Tongue (tissue), 1 donor: ENCODE measurements at regions not wholly inside any gene's neighbourhood (a gene's known extent, or its start where the extent isn't known, plus 50 kb on each side); places are given as distances from the start of the nearest gene placed in this dataset.

Experiments
- DNase-seq: peaks from one replicate; pipeline ENCODE4 v3.0.0-alpha.2; 2015

GRCh38 chr10:52651293-52651692, 121.3 kb downstream of the MBL2 start:
- no peak for DNase-seq

GRCh38 chr10:52652431-52653262, 119.9 kb downstream of the MBL2 start:
- no peak for DNase-seq

- no peak for DNase-seq
Measured at GRCh38 chr10:52653263-52653909, 119.2 kb downstream of the MBL2 start.

GRCh38 chr10:52654201-52654600, 118.4 kb downstream of the MBL2 start:
- DNase-seq, result no peak

- DNase-seq, result no peak
Measured at GRCh38 chr10:52658112-52658511, 114.5 kb downstream of the MBL2 start.

GRCh38 chr10:52659085-52659484, 113.5 kb downstream of the MBL2 start:
- no peak for DNase-seq

- no peak for DNase-seq
Measured at GRCh38 chr10:52662256-52662655, 110.3 kb downstream of the MBL2 start.

GRCh38 chr10:52663161-52663560, 109.4 kb downstream of the MBL2 start:
- no peak for DNase-seq

GRCh38 chr10:52664629-52665028, 108.0 kb downstream of the MBL2 start:
- DNase-seq, result no peak

- DNase-seq, result no peak
Measured at GRCh38 chr10:52665821-52666220, 106.8 kb downstream of the MBL2 start.

- DNase-seq, result no peak
Measured at GRCh38 chr10:52666931-52667330, 105.7 kb downstream of the MBL2 start.

GRCh38 chr10:52668024-52668423, 104.6 kb downstream of the MBL2 start:
- no peak for DNase-seq

GRCh38 chr10:52672880-52673279, 99.7 kb downstream of the MBL2 start:
- no peak for DNase-seq

GRCh38 chr10:52673468-52673867, 99.1 kb downstream of the MBL2 start:
- DNase-seq, result no peak

- DNase-seq, result no peak
Measured at GRCh38 chr10:52674474-52674873, 98.1 kb downstream of the MBL2 start.

GRCh38 chr10:52677086-52677485, 95.5 kb downstream of the MBL2 start:
- no peak for DNase-seq

- DNase-seq, result no peak
Measured at GRCh38 chr10:52678611-52679010, 94.0 kb downstream of the MBL2 start.

GRCh38 chr10:52679117-52679516, 93.5 kb downstream of the MBL2 start:
- no peak for DNase-seq

GRCh38 chr10:52682766-52683165, 89.8 kb downstream of the MBL2 start:
- no peak for DNase-seq

- no peak for DNase-seq
Measured at GRCh38 chr10:52683776-52684175, 88.8 kb downstream of the MBL2 start.

- DNase-seq, result no peak
Measured at GRCh38 chr10:52688899-52689298, 83.7 kb downstream of the MBL2 start.

- no peak for DNase-seq
Measured at GRCh38 chr10:52696232-52696631, 76.4 kb downstream of the MBL2 start.

GRCh38 chr10:52701647-52702046, 70.9 kb downstream of the MBL2 start:
- peak; percentile 26 for DNase-seq

GRCh38 chr10:52703451-52703850, 69.1 kb downstream of the MBL2 start:
- no peak for DNase-seq
